SK-N-SH treated with all-trans-retinoic acid at 6 μM for 48 hours (cell line): ENCODE measurements at regions not wholly inside any gene's neighbourhood (a gene's known extent, or its start where the extent isn't known, plus 50 kb on each side); places are given as distances from the start of the nearest gene placed in this dataset.

Experiments
- ATAC-seq: fragments of 200-7000 bp; cut with Tn5 transposase; 3 replicates; pipeline ENCODE4 v1.9.1; 2020; ENCODE audit warnings: mild to moderate bottlenecking, moderate library complexity
- ARNTL ChIP-seq: fragments of 450-650 bp; formaldehyde crosslinking; IDR thresholded peaks from 2 replicates; pipeline ENCODE4 v1.5.0; 2020; ENCODE audit warnings: low read depth, mild to moderate bottlenecking, moderate library complexity, borderline replicate concordance
- BACH2 ChIP-seq: fragments of 250-450 bp; sonication (Bioruptor Pico); IDR thresholded peaks from 2 replicates; pipeline ENCODE4 v1.9.0; 2021; ENCODE audit warnings: mild to moderate bottlenecking, borderline replicate concordance
- CREB5 ChIP-seq: fragments of 250-450 bp; sonication (Bioruptor Pico); IDR thresholded peaks from 2 replicates; pipeline ENCODE4 v1.5.1; 2020; ENCODE audit warnings: low read depth, mild to moderate bottlenecking, moderate library complexity
- CSDC2 ChIP-seq: fragments of 250-450 bp; sonication (Bioruptor Pico); IDR thresholded peaks from 2 replicates; pipeline ENCODE4 v1.5.0; 2020; ENCODE audit warnings: mild to moderate bottlenecking, moderate library complexity
- CSRNP3 ChIP-seq: fragments of 250-450 bp; sonication (Bioruptor Pico); IDR thresholded peaks from 2 replicates; pipeline ENCODE4 v1.5.1; 2021; ENCODE audit warnings: mild to moderate bottlenecking, moderate library complexity
- ESRRG ChIP-seq: fragments of 250-450 bp; sonication (Bioruptor Pico); IDR thresholded peaks from 2 replicates; pipeline ENCODE4 v1.6.1; 2021; ENCODE audit warnings: mild to moderate bottlenecking
- GLIS3 ChIP-seq: fragments of 250-450 bp; sonication (Bioruptor Pico); IDR thresholded peaks from 2 replicates; pipeline ENCODE4 v1.5.0; 2020; ENCODE audit warnings: mild to moderate bottlenecking, moderate library complexity
- ISL1 ChIP-seq: fragments of 250-450 bp; sonication (Bioruptor Pico); IDR thresholded peaks from 2 replicates; pipeline ENCODE4 v2.1.2; 2022; ENCODE audit warnings: mild to moderate bottlenecking, moderate library complexity
- OSR1 ChIP-seq: fragments of 250-450 bp; sonication (Bioruptor Pico); IDR thresholded peaks from 2 replicates; pipeline ENCODE4 v1.8.0; 2022; ENCODE audit warnings: moderate library complexity, mild to moderate bottlenecking, inconsistent platforms
- PATZ1 ChIP-seq: fragments of 250-450 bp; sonication (Bioruptor Pico); IDR thresholded peaks from 2 replicates; pipeline ENCODE4 v1.8.0; 2020; ENCODE audit warnings: mild to moderate bottlenecking, moderate library complexity, borderline replicate concordance
- PPARA ChIP-seq: fragments of 250-450 bp; sonication (Bioruptor Pico); IDR thresholded peaks from 2 replicates; pipeline ENCODE4 v1.5.0; 2020; ENCODE audit warnings: mild to moderate bottlenecking, borderline replicate concordance
- RARB ChIP-seq: fragments of 250-450 bp; sonication (Bioruptor Pico); IDR thresholded peaks from 2 replicates; pipeline ENCODE4 v1.8.0; 2021; ENCODE audit warnings: mild to moderate bottlenecking, moderate library complexity
- TOX ChIP-seq: fragments of 250-450 bp; sonication (Bioruptor Pico); IDR thresholded peaks from 2 replicates; pipeline ENCODE4 v1.8.0; 2021; ENCODE audit warnings: mild to moderate bottlenecking, moderate library complexity, borderline replicate concordance
- TSHZ2 ChIP-seq: fragments of 250-450 bp; sonication (Bioruptor Pico); IDR thresholded peaks from 2 replicates; pipeline ENCODE4 v1.5.0; 2020; ENCODE audit warnings: mild to moderate bottlenecking, moderate library complexity
- ZC3H10 ChIP-seq: fragments of 250-450 bp; sonication (Bioruptor Pico); IDR thresholded peaks from 2 replicates; pipeline ENCODE4 v1.5.1; 2021; ENCODE audit warnings: mild to moderate bottlenecking, moderate library complexity
- ZFP3 ChIP-seq: fragments of 250-450 bp; sonication (Bioruptor Pico); IDR thresholded peaks from 2 replicates; pipeline ENCODE4 v1.5.0; 2020; ENCODE audit warnings: mild to moderate bottlenecking, moderate library complexity
- ZNF565 ChIP-seq: fragments of 450-650 bp; formaldehyde crosslinking; conservative IDR thresholded peaks from 2 replicates; pipeline ENCODE4 v1.5.0; 2020; ENCODE audit warnings: low read depth, mild to moderate bottlenecking, moderate library complexity
- ZNF70 ChIP-seq: fragments of 450-650 bp; formaldehyde crosslinking; IDR thresholded peaks from 2 replicates; pipeline ENCODE4 v1.5.0; 2020; ENCODE audit warnings: mild to moderate bottlenecking, moderate library complexity
- ZNF8 ChIP-seq: fragments of 450-650 bp; formaldehyde crosslinking; IDR thresholded peaks from 2 replicates; pipeline ENCODE4 v1.5.0; 2020; ENCODE audit warnings: mild to moderate bottlenecking, moderate library complexity

- no peak for ATAC-seq
These were observed 64.7 kb upstream of the AMPD3 start for GRCh38 chr11:10390375-10390774.

GRCh38 chr11:10392095-10393079, 62.7 kb upstream of the AMPD3 start:
- TF ChIP-seq ZC3H10 (CRISPR knock-in tag): no peak
- no peak for TF ChIP-seq OSR1
- no peak for TF ChIP-seq BACH2
- TF ChIP-seq PPARA (CRISPR knock-in tag): no peak
- TF ChIP-seq ZNF8 (CRISPR knock-in tag): no peak
- no peak for TF ChIP-seq PATZ1
- TF ChIP-seq ZFP3: no peak
- no peak for TF ChIP-seq TOX (CRISPR knock-in tag)
- TF ChIP-seq CREB5 (CRISPR knock-in tag): no peak
- TF ChIP-seq RARB (CRISPR knock-in tag): no peak
- no peak for TF ChIP-seq CSDC2
- no peak for TF ChIP-seq TSHZ2 (CRISPR knock-in tag)
- no peak for TF ChIP-seq ZNF565 (CRISPR knock-in tag)
- no peak for TF ChIP-seq ZNF70
- TF ChIP-seq ARNTL (CRISPR knock-in tag): no peak
- TF ChIP-seq ISL1 (CRISPR knock-in tag): no peak
- no peak for TF ChIP-seq GLIS3 (CRISPR knock-in tag)
- ATAC-seq: no peak

More at GRCh38 chr11:10390375-10390774, 64.7 kb upstream of the AMPD3 start:
- TF ChIP-seq PATZ1 (no peak), CSRNP3 (CRISPR knock-in tag) (no peak), OSR1 (no peak), ESRRG (CRISPR knock-in tag) (no peak), ZNF565 (CRISPR knock-in tag) (no peak), TOX (CRISPR knock-in tag) (no peak), ZNF8 (CRISPR knock-in tag) (no peak), BACH2 (no peak), ZC3H10 (CRISPR knock-in tag) (no peak), CSDC2 (no peak)
